Body of pancreas (tissue), 4 donors: ENCODE measurements at regions not wholly inside any gene's neighbourhood (a gene's known extent, or its start where the extent isn't known, plus 50 kb on each side); places are given as distances from the start of the nearest gene placed in this dataset.

Experiments used
- ATAC-seq: fragments of 150-250 bp; one replicate; pipeline ENCODE4 v1.9.1; 2016
- DNase-seq, 4 donors: peaks; one replicate each; pipeline ENCODE4 v3.0.0-alpha.2; 2019
- H3K27ac ChIP-seq, 4 donors: fragments of 200-600 bp; sonication (generic); 1 replicate in 3 of 4; 2 replicates in 1 of 4; pipeline versions ENCODE4 v1.5.1 to v1.6.1; 2016 to 2019; ENCODE audit warnings: mild to moderate bottlenecking in 1 of 4, mixed read lengths in 1 of 4, moderate library complexity in 1 of 4
- H3K27me3 ChIP-seq, 2 donors: fragments of 200-600 bp; sonication (generic); one replicate each; pipeline ENCODE4 v1.6.0; 2016; ENCODE audit warnings: mild to moderate bottlenecking in 1 of 2
- H3K36me3 ChIP-seq, 2 donors: fragments of 200-600 bp; sonication (generic); replicated peaks in 1 of 2; 2 replicates each; pipeline ENCODE4 v1.5.1; 2016; ENCODE audit warnings: low read depth in 2 of 2; ENCODE audit not compliant: insufficient read depth in 1 of 2
- H3K4me1 ChIP-seq: fragments of 200-600 bp; sonication (generic); one replicate; pipeline ENCODE4 v1.6.0; 2016
- H3K4me3 ChIP-seq, 2 donors: fragments of 200-600 bp; sonication (generic); 1 replicate in 1 of 2; 2 replicates in 1 of 2; pipeline ENCODE4 v1.5.1; 2016 to 2019
- H3K9me3 ChIP-seq, 3 donors: fragments of 200-600 bp; sonication (generic); 1 replicate in 2 of 3; 2 replicates in 1 of 3; pipeline ENCODE4 v1.5.1; 2016
- POLR2A ChIP-seq, 3 donors: fragments of 450-650 bp; IDR thresholded peaks; one replicate each; pipeline ENCODE4 v1.6.1; 2016; ENCODE audit warnings: antibody characterized with exemption in 3 of 3, mild to moderate bottlenecking in 2 of 3
- WGBS, 2 donors: methylation state at CpG; one replicate each; pipeline ENCODE4 v1.1.5; 2017; 5-methylcytosine and 5-hydroxymethylcytosine counted together
- intact Hi-C: fragments of 100-400 bp; cut with DNase I; formaldehyde crosslinking; loops from one replicate; pipeline ENCODE4 v1.15.1; 2023
- TF ChIP-seq, protein P1 (sequence below), 7 experiments: fragments of 450-650 bp in 4 of 7; fragments of 200-600 bp in 3 of 7; sonication (generic) in 3 of 7; IDR thresholded peaks; one replicate each; pipeline ENCODE4 v1.5.1; 2016 to 2019; ENCODE audit warnings: antibody characterized with exemption in 7 of 7

GRCh38 chr5:45089870-45090269, 281.1 kb downstream of the MRPS30 start:
- Histone ChIP-seq H3K4me1 (peaks cover 5% of the 10 kb centered on the region), H3K27ac (no peak overlapping the region), H3K36me3 (no peaks in the 10 kb centered on the region), H3K27me3 (no peaks in the 10 kb centered on the region), H3K4me3 (no peak overlapping the region), H3K9me3 (no peaks in the 10 kb centered on the region)
- intact Hi-C loops = no loop called here
- DNase-seq = no peak
- no peak for ATAC-seq
- TF ChIP-seq POLR2A (IDR thresholded peaks at IDR 0.05) = no peak
- TF ChIP-seq, protein P1, sequence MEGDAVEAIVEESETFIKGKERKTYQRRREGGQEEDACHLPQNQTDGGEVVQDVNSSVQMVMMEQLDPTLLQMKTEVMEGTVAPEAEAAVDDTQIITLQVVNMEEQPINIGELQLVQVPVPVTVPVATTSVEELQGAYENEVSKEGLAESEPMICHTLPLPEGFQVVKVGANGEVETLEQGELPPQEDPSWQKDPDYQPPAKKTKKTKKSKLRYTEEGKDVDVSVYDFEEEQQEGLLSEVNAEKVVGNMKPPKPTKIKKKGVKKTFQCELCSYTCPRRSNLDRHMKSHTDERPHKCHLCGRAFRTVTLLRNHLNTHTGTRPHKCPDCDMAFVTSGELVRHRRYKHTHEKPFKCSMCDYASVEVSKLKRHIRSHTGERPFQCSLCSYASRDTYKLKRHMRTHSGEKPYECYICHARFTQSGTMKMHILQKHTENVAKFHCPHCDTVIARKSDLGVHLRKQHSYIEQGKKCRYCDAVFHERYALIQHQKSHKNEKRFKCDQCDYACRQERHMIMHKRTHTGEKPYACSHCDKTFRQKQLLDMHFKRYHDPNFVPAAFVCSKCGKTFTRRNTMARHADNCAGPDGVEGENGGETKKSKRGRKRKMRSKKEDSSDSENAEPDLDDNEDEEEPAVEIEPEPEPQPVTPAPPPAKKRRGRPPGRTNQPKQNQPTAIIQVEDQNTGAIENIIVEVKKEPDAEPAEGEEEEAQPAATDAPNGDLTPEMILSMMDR (IDR thresholded peaks at IDR 0.05) = no peak
- WGBS, 2 donors = 93 to 95% methylated on average over 1 of the region's 1 CpG

DNA sequence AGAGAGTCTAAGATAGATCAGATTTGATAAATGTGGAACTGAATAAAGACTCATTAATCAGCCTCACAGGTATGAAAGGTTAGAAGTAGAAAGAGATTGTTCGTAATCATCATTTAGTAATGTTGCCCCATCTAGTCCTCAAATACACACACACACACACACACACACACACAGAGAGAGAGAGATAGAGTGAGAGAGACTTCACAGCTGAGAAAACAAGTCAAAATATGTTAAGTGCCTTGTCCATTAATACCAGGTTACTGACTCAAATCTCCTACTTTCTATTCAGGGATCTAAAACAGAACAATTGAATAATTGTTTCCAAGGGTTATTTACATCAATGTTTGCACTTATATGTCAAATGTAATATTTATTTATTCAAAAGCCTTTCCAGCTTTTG, 284.6 kb downstream of the MRPS30 start:
- 12 to 23% methylated on average over 1 of the region's 1 CpG for WGBS, 2 donors
- Histone ChIP-seq H3K27me3 (no peaks in the 10 kb centered on the region), H3K27ac (no peak overlapping the region), H3K9me3 (no peaks in the 10 kb centered on the region), H3K36me3 (no peaks in the 10 kb centered on the region), H3K4me3 (no peak overlapping the region), H3K4me1 (peaks cover 9% of the 10 kb centered on the region)
- TF ChIP-seq, protein P1 (IDR thresholded peaks at IDR 0.05) = no peak
- TF ChIP-seq POLR2A (IDR thresholded peaks at IDR 0.05) = no peak
- intact Hi-C loops = no loop called here
- ATAC-seq (no peak), DNase-seq (no peak)

- no peak for DNase-seq
- Histone ChIP-seq H3K4me3 (no peak overlapping the region), H3K36me3 (no peaks in the 10 kb centered on the region), H3K4me1 (peaks cover 9% of the 10 kb centered on the region), H3K27ac (no peak overlapping the region), H3K27me3 (no peaks in the 10 kb centered on the region), H3K9me3 (no peaks in the 10 kb centered on the region)
- WGBS, 2 donors = 19 to 26% methylated on average over 4 of the region's 4 CpGs
- TF ChIP-seq, protein P1 (IDR thresholded peaks at IDR 0.05) = no peak
- no peak for TF ChIP-seq POLR2A (IDR thresholded peaks at IDR 0.05)
- intact Hi-C loops = no loop called here
- no peak for ATAC-seq
Observed at GRCh38 chr5:45094876-45095440, 286.2 kb downstream of the MRPS30 start.

- intact Hi-C loops = no loop called here
- DNase-seq (no peak), ATAC-seq (no peak)
- Histone ChIP-seq H3K9me3 (no peaks in the 10 kb centered on the region), H3K27ac (no peak overlapping the region), H3K4me3 (no peak overlapping the region), H3K4me1 (peaks cover 9% of the 10 kb centered on the region), H3K36me3 (no peaks in the 10 kb centered on the region), H3K27me3 (no peaks in the 10 kb centered on the region)
- TF ChIP-seq POLR2A (IDR thresholded peaks at IDR 0.05) = no peak
- TF ChIP-seq, protein P1 (IDR thresholded peaks at IDR 0.05) = no peak
- WGBS, 2 donors = 81 to 88% methylated on average over 3 of the region's 3 CpGs
Observed at GRCh38 chr5:45098483-45098882, 289.7 kb downstream of the MRPS30 start.

DNA sequence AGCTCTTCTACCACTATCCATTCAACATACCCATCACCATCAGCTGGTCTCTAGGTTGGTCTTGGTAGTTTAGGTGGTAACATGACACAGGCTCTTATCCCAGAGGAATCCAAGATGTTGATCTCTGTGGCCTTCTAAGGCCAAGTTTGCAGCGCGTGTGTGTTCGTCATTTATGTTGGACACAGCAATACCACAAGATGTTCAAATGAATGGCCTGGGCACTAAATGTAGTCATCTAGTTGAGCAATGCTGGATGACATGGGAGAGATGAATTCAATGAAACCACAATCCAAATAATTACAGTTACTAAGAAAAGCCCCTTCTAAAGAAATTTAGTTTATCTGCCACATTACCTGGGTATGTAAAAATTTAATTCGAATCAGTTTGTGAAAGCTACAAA, 292.4 kb downstream of the MRPS30 start:
- no peaks in the 10 kb centered on the region for H3K36me3 ChIP-seq
- no peak for TF ChIP-seq POLR2A (IDR thresholded peaks at IDR 0.05)
- TF ChIP-seq, protein P1 (IDR thresholded peaks at IDR 0.05) = no peak
- 89 to 93% methylated on average over 4 of the region's 4 CpGs for WGBS, 2 donors
- no peak for DNase-seq
- no peaks in the 10 kb centered on the region for H3K9me3 ChIP-seq
- no peak for ATAC-seq
- no peaks in the 10 kb centered on the region for H3K27me3 ChIP-seq
- H3K4me1 ChIP-seq = no peaks in the 10 kb centered on the region
- no peak overlapping the region for H3K27ac ChIP-seq
- H3K4me3 ChIP-seq = no peak overlapping the region
- intact Hi-C loops = no loop called here
